Nephron progenitor cell (in vitro differentiated cells): ENCODE measurements at regions not wholly inside any gene's neighbourhood (a gene's known extent, or its start where the extent isn't known, plus 50 kb on each side); places are given as distances from the start of the nearest gene placed in this dataset.

Experiments used
- DNase-seq: peaks from one replicate; pipeline ENCODE4 v3.0.0; 2021
- H3K27ac Mint-ChIP-seq: 2 replicates; pipeline ENCODE4 v1.8.0; 2021; ENCODE audit warnings: mild to moderate bottlenecking, moderate library complexity, mixed read lengths
- H3K27me3 Mint-ChIP-seq: 2 replicates; pipeline ENCODE4 v1.8.0; 2021; ENCODE audit warnings: mild to moderate bottlenecking, low read depth, mixed read lengths; ENCODE audit not compliant: poor library complexity
- H3K36me3 Mint-ChIP-seq: 2 replicates; pipeline ENCODE4 v1.8.0; 2021; ENCODE audit warnings: low read depth, mixed read lengths
- H3K4me1 Mint-ChIP-seq: 2 replicates; pipeline ENCODE4 v1.8.0; 2021; ENCODE audit warnings: mixed read lengths
- H3K4me3 Mint-ChIP-seq: 2 replicates; pipeline ENCODE4 v1.8.0; 2021; ENCODE audit warnings: mild to moderate bottlenecking, moderate library complexity, mixed read lengths
- H3K9me3 Mint-ChIP-seq: 2 replicates; pipeline ENCODE4 v1.8.0; 2021; ENCODE audit warnings: mild to moderate bottlenecking, moderate library complexity, mixed read lengths
- TF ChIP-seq, protein P1 (sequence below): fragments of 200-600 bp; sonication (generic); IDR thresholded peaks from 2 replicates; pipeline ENCODE4 v1.5.0; 2021; ENCODE audit warnings: antibody characterized with exemption

DNA sequence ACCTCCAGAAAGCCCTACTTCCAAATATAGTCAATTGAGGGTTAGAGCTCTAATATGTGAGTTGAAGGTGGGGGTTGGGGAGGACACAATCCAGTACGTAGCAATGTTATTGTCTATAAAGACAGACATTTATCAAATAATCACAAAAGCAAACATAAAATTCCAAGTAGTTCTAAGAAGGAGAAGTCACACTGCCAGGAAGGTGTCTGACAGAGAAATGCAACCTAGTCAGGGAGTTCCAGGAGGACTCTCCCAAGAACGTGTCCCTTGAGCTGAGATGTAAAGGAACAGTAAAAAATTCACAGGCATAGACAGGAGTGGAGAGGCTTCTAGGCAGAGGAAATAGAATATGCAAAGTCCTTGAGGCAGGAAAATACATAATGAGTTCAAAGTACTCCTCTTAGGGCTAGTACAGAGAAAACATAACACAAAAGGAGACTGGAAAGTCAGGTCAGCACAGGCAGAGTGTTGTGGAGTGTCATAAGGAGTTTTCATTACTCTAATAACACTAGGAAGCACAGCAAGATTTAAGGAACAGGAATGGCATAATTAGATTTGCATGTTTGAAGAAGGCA is 277.6 kb upstream of the STT3B start:
- TF ChIP-seq, protein P1, sequence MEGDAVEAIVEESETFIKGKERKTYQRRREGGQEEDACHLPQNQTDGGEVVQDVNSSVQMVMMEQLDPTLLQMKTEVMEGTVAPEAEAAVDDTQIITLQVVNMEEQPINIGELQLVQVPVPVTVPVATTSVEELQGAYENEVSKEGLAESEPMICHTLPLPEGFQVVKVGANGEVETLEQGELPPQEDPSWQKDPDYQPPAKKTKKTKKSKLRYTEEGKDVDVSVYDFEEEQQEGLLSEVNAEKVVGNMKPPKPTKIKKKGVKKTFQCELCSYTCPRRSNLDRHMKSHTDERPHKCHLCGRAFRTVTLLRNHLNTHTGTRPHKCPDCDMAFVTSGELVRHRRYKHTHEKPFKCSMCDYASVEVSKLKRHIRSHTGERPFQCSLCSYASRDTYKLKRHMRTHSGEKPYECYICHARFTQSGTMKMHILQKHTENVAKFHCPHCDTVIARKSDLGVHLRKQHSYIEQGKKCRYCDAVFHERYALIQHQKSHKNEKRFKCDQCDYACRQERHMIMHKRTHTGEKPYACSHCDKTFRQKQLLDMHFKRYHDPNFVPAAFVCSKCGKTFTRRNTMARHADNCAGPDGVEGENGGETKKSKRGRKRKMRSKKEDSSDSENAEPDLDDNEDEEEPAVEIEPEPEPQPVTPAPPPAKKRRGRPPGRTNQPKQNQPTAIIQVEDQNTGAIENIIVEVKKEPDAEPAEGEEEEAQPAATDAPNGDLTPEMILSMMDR, result no peak
- H3K27ac Mint-ChIP-seq, result no peak overlapping the region
- no peak for DNase-seq
- peaks cover 2% of the 10 kb centered on the region for H3K27me3 Mint-ChIP-seq
- peaks cover 9% of the 10 kb centered on the region for H3K36me3 Mint-ChIP-seq
- H3K4me3 Mint-ChIP-seq, result no peak overlapping the region
- peaks cover 17% of the 10 kb centered on the region for H3K9me3 Mint-ChIP-seq
- H3K4me1 Mint-ChIP-seq, result peaks cover 10% of the 10 kb centered on the region

DNA sequence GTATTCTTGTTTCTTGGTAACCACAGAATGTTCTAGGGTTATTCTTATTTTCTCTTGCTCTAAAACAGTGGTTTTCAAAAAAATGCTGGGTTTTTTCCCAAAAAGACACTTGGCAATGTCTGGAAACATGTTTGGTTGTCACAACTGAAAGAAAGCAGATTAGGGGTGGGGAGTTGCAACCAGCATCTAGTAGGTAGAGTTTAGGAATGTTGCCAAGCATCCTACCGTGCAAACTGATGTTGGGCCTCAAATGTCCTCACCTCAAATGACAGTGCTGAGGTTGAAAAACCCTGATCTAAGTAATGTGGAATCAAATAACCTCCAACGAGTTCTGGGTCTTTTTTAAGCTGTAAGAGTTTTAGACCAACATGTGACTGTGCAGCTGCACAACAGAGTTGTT is 270.5 kb upstream of the STT3B start:
- H3K27ac Mint-ChIP-seq, result no peak overlapping the region
- DNase-seq, result no peak
- no peaks in the 10 kb centered on the region for H3K27me3 Mint-ChIP-seq
- TF ChIP-seq, protein P1, result no peak
- H3K9me3 Mint-ChIP-seq, result peaks cover 19% of the 10 kb centered on the region
- H3K36me3 Mint-ChIP-seq, result peaks cover 9% of the 10 kb centered on the region
- H3K4me1 Mint-ChIP-seq, result no peaks in the 10 kb centered on the region
- no peak overlapping the region for H3K4me3 Mint-ChIP-seq

DNA sequence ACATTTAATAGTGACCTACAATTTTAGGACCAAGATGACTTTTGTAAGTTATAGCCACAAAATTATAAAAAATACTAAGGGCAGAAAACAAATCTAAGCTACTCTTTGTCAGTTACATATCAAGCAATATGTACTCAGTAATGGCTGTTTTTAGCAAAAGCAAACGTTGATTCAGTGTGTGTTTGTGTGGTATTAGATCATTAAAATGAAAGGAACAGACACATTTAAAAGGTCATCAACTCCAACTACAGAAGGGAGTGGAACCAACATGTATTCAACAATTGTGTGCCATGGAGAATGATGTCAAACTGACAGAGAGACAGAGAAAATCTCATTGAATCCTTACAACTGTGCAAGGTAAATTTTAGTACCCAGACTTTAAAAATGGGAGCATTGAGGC is 268.8 kb upstream of the STT3B start:
- H3K27me3 Mint-ChIP-seq, result no peaks in the 10 kb centered on the region
- TF ChIP-seq, protein P1, result no peak
- no peak for DNase-seq
- H3K27ac Mint-ChIP-seq, result no peak overlapping the region
- peaks cover 9% of the 10 kb centered on the region for H3K36me3 Mint-ChIP-seq
- peaks cover 6% of the 10 kb centered on the region for H3K4me1 Mint-ChIP-seq
- H3K9me3 Mint-ChIP-seq, result peaks cover 19% of the 10 kb centered on the region
- no peak overlapping the region for H3K4me3 Mint-ChIP-seq

DNA sequence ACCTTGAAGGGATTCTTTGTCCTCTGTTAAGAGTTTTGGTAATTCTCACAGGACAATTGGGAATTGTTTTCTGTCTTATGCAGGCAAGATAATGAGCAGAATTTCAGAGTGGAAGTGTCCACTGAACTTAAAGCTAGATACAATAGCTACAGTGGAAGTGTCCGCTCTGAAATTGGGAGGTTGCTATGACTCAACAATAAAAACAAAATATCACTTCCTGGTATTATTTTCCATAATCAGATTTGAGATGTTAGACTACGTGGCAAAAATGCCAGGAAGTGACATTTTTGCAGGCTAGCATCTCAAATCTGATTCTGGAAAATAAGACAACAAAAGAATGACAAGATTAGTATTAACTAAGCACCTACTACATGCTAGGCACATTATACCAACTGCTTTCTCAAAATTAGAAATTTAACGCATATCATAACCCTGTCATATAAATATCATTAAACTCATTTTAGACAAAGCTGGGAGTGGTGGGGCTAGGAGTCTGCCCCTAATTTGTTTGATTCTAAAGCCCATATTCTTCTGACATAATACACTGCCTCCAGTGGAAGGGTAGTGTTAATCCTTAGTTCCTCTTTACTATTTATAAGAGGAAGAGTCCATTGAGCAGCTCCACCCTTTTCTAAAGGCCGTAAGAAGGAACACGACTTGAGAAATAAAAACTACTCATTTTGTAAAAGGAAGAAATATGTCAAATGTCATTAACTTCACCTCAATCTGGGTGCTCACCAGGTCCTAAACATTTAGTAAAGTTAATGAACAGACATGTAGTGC is 266.9 kb upstream of the STT3B start:
- Mint-ChIP-seq H3K27me3 (no peaks in the 10 kb centered on the region), H3K4me3 (no peak overlapping the region), H3K9me3 (peaks cover under 1% of the 10 kb centered on the region), H3K36me3 (no peaks in the 10 kb centered on the region), H3K27ac (no peak overlapping the region), H3K4me1 (peaks cover 6% of the 10 kb centered on the region)
- DNase-seq, result no peak
- TF ChIP-seq, protein P1, result no peak

DNA sequence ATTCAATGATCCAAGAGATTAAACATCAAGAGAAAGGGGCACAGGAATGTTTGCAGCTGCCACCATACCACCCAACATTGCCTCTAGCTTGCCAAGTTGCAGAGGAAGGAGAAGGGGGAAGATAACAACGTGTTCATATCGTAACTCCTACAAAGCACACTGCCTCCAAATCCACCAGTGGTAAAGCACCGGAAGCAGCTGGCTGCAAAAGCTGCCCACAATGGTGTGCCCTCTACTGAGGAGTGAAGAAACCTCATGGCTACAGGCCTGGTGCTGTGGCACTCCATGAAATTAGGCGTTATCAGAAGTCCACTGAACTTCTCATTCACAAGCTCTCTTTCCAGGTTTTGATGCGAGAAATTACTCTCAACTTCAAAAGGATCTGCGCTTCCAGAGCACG is 263.9 kb upstream of the STT3B start:
- H3K36me3 Mint-ChIP-seq, result no peaks in the 10 kb centered on the region
- no peaks in the 10 kb centered on the region for H3K27me3 Mint-ChIP-seq
- TF ChIP-seq, protein P1, result no peak
- H3K4me1 Mint-ChIP-seq, result peaks cover 20% of the 10 kb centered on the region
- no peak for DNase-seq
- no peaks in the 10 kb centered on the region for H3K9me3 Mint-ChIP-seq
- no peak overlapping the region for H3K27ac Mint-ChIP-seq
- no peak overlapping the region for H3K4me3 Mint-ChIP-seq

DNA sequence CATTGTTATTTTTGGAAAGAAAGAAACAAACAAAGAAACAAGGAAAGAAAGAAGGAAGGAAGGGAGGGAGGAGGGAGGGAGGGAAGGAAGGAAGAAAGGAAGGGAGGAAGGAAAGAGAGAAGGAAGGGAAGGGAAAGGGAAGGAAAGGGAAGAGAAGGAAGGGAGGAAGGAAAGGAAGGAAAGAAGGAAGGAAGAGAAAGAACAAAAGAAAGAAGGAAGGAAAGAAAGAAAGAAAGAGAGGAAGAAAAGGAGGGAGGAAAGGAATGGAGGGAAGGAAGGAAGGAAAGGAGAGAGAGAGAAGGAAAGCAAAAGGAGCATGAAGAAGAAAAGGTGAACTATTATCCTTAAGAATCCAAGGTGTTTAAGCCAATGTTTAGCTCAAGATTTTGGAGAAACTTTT is 262.7 kb upstream of the STT3B start:
- Mint-ChIP-seq H3K27ac (no peak overlapping the region), H3K27me3 (no peaks in the 10 kb centered on the region), H3K4me1 (peaks cover 25% of the 10 kb centered on the region), H3K4me3 (no peak overlapping the region), H3K36me3 (no peaks in the 10 kb centered on the region), H3K9me3 (no peaks in the 10 kb centered on the region)
- DNase-seq, result no peak
- TF ChIP-seq, protein P1, result no peak
